NCI-H2107 treated with DMSO at 0.1 percent for 48 hours (cell line): ENCODE measurements at regions not wholly inside any gene's neighbourhood (a gene's known extent, or its start where the extent isn't known, plus 50 kb on each side); places are given as distances from the start of the nearest gene placed in this dataset.
A peak's percentile ranks its signal among the peaks of the same experiment; 100 is the strongest.

Experiments
- DNase-seq: peaks from one replicate; lab custom pipeline; 2025; ENCODE audit not compliant: unreplicated experiment; lab: John Stamatoyannopoulos, UW

DNA sequence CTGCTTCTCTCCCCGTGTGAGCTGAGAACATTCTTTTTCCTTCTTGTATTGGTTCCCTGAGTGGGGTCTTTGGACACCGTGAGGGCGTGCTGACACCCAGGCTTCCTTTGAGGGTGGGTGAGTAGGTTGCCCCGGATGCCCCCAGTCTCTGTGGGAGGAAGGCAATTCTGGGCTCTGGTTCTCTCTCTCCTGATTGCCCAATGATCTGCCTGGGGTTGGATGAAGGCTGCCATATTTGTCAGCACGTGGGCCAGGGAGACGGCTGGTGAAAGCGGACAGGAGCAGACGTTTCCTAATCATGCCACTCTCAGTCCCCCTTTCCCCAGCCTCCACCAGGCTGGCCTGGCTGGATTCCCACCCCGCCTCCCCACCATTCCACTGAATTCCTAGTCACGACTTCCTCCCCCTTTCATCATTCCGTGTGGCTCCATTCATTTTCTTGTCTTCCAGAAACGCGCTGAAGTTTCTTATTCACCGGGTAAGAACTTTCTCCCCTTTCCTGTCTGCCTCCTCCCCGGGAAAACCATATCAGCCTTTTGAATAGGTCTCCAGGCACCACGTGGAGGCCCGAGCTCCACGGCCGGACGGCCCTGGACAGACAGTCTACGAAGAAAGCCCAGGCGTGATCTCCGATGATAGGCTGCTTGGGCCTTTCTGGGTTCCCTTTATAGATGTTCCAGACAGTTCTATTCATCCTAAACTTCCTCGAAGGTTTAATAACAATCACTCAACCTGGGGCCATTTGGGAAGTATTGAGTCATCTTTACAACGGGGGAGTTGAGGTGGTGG is 98.7 kb upstream of the NPTX2 start:
- no peak for DNase-seq

DNA sequence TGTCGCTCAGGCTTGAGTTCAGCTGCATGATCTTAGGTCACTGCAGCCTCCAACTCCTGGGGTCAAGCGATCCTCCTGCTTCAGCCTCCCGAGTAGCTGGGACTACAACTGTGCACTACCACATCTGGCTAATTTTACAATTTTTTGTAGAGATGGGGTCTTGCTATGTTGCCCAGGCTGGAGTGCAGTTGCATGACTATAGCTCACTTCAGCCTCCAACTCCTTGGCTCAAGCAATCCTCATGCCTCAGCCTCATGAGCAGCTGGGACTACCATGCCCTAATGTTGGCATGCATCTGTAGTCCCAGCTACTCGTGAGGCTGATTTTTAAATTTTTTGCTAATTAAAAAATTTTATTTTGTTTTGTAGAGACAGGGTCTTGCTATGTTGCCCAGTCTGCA is 101.9 kb upstream of the NPTX2 start:
- no peak for DNase-seq

DNA sequence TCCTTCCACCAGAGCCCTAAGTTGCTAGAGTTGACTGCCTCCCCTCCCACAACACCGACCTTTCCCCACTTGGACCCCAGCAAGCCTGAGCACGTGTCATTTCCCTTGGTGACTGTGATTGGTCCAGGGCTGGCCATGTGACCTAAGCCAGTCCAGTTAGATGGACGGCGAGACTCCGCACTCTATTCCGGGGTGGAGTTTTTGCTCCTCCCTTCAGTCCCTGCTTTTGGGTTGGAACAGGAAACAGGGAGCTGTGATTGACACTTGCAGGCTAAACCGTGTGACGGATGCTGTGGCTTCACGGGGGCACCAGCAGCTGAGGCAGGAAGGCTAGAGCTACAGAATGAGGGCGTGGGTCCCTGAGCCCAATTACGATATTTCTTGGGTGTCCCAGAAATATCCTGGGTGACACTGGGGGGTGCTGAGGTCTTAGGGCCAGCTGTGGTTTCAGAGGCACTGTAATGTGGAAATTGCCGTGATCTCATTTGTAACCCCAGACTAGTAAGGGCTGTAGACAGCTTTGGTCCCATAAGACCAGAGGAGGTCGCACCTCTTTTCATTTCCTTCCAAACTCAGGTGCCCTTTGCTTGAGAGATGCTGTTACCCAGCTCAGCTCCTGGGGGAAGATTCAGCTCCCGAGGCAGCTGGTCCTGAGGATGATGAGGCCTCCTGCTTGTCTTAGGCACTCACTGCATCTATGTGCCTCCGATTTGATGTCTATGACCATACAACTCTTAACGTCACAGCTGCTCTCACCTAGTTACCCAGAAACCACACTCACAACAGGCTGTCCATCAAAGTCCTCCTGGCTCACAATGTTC is 102.7 kb upstream of the NPTX2 start:
- no peak for DNase-seq

DNA sequence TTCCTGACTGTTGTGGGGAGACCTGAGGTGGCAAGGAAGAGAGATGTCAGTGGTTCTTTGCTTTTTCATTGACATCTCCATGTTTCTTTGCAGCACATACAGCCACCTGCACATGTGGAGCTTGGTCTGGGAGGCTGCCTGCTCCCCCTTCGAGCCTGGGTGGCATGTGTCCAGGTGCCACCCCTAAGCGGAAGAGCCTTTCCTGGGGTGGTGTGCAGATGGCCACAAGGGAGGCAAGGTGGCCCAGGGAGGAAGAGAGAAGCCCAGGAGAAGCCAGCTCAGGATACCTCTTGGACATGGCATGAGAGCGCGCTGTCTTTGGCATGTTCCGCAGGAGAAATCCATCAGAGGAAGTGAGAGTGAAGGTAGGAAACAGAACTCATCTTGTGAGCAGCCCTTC is 105.9 kb upstream of the NPTX2 start:
- no peak for DNase-seq

DNA sequence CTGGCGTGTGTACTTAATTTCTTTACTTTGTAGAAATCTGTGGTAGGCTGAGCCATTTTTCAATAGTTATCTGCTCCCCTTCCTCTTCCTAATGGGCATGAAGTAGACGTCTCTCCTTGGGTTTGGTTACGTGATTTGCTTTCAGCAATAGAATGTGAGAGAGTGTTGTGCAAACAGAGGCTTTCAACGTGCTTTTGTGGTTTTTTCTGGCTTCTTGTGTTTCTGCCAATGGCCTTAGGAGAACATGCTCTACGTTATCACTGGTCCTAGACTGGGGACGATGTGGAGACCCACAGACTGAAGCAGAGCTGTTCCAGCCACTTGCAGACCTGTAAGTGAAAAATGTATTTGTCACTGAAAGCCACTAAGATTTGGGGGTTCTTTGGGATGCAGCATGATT is 107.2 kb upstream of the NPTX2 start:
- DNase-seq: peak; percentile 78

DNA sequence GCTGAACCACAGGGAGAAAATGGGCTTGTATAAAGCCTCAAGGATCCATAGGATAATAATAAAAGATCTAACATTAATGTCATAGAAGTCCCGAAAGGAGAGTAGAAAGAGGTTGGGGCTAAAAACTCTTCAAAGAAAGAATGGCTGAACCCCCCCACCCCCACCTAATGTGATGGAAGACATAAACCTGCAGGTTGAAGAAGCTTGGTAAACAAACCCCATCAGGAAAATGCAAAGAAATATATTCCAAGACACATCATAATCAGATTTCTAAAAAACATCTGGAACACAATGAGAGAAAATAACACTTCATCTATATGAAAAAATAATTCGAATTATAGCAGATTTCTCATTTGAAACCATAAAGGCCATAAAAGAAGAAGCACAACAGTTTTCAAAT is 105.6 kb upstream of the BAIAP2L1 start:
- DNase-seq: no peak

DNA sequence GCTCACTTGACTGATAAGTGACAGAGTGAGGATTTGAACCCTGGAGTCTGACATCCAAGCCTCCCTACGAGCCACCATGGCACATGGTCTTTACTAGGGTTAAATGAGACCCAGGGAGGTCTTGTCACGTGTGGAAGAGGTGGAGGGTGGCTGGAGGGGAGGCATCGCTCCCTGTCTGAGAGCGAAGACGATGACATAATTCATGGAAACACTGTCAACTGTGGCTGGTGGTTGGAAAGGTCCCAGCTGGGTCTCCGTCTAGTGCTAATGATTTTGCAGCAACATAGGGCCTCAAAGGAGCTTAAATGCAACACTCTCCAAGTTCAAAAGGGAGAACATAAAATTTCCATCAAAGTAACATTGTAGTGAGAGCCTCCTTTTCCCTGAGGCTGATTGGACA is 99.9 kb upstream of the BAIAP2L1 start:
- no peak for DNase-seq

DNA sequence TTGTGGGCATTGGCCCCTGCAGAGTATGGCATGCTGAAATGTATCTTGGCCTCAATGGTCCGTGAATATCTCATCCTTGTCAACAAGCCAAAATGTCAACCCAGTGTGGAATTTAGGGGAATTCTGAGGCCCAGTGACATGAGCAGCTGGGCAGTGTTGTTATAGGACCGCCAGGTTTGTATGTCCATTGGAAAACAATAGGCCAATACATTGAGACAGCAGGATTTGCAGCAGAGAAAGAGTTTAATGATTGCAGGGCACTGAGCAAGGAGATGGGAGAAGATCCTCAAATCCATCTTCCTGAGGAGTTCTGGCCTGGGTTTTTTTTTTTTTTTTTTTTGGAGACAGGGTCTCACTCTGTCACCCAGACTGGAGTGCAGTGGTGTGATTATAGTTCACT is 95.7 kb upstream of the BAIAP2L1 start:
- no peak for DNase-seq

DNA sequence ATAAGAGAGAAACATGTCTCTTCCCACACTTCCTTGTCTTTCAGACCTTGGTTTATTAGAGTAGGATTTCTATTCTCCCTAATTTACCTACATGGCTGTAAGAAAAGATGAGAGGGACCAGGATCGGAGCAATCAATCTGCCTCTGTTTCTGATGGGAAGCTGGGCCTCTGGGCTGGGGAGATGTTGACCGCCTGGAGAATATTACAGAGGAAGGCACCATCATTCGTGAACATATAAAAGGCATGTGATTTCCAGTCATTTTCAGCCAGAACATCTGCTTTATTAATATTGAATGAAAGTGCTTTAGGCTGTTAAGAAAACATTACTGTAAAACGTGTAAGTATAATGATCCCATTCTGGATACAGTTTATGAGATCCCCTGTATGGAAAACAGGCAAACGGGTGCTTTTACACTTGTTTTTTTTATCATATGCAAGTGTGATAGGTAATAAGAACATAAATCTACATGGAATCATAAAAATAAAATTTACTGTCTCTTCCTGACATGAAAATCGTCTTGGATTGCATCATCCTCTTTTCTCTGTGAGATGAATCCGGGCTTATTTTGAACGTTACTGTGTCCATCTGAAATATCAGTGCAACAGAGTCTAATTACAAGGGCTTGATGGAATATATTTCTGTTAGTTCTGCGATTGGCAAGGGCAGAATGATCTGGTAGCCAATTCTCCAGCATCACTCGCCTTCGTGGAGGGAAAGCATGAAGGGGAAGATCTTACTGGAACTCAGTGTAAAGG is 94.5 kb upstream of the BAIAP2L1 start:
- no peak for DNase-seq

DNA sequence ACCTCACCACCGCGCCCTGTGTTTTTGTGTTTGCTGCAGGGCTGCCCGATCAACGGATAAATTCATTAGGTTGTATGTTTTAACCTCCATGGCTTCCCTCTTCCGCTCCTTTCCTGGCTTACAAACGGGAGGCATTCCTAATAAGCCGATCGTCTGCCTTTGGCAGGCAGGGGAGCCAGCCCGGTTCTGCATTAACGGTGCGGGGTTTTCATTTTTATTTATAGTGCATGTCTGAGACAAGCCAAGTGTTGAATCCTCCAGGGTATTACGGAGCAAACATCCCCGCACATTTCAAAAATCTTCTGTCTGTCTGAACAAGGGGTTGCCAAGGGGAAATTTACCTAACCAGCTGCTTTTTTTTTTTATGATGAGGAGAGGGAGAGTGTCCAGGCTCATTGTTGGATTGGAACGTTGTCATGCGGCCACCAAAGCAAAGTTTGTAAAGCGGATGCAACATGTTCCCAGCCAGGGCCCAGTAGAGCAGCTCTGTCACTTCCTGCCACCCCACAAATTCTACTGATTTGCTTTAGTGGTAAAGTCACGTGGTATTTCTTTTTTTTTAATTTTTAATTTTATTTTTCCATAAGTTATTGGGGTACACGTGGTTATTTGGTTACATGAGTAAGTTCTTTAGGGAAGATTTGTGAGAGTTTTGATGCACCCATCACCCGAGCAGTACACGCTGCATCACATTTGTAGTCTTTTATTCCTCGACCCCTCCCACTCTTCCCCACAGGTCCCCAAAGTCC is 92.3 kb upstream of the BAIAP2L1 start:
- DNase-seq: no peak

DNA sequence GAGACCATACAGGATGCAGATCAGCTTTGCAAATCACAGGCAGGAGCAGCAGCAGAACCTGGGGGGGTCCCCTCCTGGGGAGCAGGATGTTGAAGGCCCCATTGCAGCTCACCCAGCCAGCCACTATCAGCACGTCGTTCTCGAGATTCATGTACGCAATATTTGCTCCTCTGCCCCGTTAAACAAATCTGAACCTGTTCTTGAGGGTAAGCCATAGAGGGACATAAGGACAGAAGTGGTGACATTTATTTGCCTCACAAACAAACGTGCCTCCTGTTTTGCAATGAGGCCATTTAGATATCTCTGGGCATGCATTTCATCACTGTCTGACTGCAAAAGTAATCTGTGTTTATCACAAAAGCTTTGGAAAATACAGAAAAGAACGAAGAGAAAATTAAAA is 87.3 kb upstream of the BAIAP2L1 start:
- no peak for DNase-seq

DNA sequence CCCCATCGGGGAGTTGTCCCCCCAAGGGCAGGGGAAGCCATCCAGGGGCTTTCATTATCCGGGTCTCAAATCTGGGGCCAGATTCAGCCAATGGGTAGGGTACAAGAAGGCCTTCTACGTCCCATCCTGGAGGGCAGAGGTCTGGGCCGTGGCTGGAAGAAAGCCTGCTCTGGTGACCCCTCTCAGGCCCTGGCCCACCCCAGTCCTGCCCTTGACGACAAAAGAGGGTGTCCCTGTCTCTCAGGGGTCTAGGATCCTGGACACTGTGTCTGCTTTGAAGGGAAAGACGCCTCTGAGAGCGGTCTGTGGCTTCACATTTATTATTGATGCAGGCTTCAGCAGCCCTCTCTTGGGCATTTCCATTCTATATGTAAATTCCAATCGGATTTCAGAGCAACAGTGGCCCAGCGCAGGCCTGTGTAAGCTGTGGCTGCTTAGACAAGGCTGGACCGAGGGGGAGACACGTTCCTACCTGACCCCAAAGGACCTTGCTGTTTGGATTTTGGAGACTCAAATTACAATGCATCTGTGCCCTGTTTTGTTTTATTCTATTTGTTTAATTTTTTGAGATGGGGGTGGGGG is 83.2 kb upstream of the BAIAP2L1 start:
- no peak for DNase-seq

DNA sequence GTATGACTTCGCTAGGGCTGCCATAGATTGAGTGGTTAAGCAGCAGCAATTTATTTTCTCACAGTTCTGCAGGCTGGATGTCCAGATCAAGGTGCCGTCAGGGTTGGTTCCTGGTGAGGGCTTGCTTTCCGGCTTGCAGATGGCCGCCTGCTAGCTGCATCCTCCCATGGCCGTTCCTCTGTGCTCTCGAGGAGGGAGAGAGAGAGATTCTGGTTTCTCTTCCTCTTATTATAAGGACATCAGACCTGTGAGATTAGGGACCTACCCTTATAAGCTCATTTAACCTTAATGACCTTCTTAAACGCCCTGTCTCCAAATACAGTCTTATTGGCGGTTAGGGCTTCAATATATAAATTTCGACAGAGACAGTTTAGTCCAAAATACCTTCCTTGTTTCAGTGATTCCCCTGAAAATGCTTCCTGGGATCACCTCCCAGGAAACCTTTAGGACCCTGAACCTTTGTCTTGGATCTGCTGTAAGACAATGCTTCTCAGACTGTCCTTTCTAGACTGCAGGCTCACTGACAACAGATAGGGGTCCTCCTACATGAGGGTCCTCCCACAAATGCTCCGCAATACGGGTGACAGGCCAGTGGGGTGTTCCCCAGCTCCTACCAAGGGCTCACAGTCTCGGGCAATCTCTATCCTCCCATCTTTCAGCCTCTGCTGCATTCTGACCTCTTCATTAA is 82.5 kb upstream of the BAIAP2L1 start:
- no peak for DNase-seq

DNA sequence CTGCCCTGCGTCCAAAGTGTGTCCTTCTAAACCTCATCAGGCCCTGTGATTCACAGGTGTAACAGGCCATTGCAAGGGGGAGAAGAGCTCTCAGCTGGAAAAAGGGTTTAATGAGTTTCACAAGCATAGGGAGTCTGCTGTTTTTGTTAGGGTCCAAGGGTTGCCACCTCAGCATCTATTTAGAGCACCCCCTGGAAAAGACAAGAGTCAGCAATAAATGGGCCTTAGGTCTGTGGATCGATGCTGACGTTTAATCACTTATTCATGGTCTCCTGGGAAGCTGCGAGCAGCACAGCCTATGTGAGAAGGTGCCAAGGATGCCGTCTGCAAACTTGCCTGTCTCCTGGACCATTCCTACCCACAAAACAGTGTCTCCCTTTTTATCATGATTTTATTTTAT is 78.4 kb upstream of the BAIAP2L1 start:
- DNase-seq: no peak

DNA sequence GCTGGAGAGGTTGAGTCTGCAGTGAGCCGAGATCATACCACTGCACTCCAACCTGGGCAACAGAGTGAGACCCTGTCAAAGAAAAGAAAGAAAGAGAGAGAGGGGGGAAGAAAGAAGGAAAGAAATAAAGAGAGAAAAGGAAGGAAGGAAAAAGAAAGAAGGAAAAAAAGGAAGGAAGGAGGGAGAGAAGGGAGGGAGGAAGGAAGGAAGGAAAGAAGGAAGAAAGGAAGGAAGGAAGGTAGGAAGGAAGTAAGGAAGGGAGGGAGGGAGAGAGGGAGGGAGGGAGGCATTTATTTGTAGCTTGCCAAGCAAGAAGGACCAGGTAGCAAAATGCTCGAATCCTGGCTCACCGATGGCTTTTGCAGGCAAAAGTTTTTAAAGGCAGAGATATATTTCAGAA is 74.5 kb upstream of the BAIAP2L1 start:
- no peak for DNase-seq

DNA sequence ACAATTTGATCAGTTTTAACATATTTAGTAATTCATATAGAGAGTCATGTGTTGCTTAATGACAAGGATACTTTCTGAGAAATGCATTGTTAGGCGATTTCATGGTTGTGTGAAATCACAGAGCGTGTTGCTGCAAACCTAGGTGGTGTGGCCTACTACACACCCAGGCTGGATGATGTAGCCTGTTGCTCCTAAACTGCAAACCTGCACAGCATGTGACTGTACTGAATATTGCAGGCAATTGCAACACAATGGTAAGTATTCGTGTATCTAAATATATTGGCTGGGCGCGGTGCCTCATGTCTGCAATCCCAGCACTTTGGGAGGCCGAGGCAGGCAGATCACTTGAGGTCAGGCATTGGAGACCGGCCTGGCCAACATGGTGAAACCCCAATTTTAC is 73.7 kb upstream of the BAIAP2L1 start:
- DNase-seq: no peak

DNA sequence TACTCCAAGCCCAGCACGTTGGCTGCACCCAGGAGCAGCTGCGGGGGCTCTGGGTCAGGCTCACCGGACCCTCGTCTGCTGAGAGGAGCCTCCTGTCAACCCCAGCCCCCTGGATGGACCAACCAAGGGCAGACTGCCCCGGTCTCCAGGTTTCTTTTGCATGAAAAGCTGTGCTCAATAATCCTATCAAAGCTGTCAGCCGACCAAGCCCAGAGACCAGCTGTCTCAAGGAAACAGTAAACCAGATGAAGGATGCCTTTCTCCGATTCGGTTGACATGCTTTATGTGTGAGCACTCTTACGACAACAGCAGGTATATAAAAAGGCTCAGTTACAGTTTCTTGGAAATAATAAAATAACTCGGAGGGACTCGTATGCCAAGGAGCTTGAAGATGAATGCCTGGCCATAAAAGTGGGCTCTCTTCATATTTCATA is 71.6 kb upstream of the BAIAP2L1 start:
- peak; percentile 42 for DNase-seq

DNA sequence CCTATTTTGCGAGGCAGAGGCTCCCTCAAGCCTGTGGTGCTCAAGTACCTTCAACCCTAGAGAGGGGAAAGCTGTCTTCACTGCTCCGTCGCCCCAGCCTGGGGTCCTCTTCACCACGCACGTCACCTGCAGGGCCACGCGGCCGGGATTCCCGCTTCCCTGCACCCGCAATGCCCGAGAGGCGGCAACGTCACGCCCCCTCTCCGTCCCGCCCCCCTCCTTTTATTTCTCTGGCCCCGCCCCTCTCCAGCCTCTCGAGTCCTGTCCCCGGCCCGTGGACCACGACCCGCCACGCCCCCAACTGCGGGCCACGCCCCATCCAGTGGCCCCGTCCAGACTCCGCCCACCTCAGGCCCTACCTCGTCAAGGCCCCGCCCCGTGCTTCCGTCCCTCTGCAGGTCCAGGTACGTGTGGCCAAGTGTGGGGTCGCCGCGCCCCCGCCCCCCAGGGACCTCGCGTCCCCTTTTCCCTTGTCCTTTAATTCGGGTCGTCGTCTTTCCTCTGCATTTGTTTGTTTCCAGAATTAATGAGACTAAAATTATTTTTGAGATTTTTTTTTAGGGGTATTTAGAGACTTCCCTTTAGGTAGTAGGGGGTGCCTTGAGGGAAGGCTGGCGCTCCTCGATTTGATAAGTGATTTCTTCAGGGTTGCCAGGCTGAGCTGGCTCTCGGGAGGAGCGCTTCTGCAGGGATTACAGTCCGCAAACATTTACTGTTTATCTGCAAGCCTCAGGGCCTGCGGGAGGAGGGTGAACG is 69.8 kb upstream of the BAIAP2L1 start:
- no peak for DNase-seq

DNA sequence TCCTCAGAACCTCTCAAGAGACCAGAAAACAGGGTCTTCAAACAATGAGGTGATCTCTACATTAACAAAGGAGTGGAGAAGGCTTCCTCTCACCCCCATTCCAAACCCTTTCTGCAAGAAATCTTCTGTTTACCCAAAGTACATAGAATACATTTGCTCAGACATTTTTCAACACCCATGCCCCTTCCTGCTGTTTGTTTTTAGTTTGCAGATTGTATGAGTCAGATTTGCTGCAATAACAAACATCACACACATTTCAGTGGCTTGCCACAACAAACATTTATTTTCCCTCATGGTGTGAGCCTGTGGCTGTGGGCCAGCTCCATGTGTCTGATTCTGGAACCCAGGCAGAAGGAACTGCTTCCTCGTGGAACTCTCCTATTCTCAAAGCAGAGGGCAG is 68.2 kb upstream of the BAIAP2L1 start:
- no peak for DNase-seq
